Rectal smooth muscle tissue (tissue), 1 donor: ENCODE measurements at regions not wholly inside any gene's neighbourhood (a gene's known extent, or its start where the extent isn't known, plus 50 kb on each side); places are given as distances from the start of the nearest gene placed in this dataset.

ENCODE experiments used
- H3K27ac ChIP-seq: one replicate; pipeline ENCODE4 v1.7.0; 2013; ENCODE audit warnings: low read depth, low read length, inconsistent platforms
- H3K27me3 ChIP-seq: one replicate; pipeline ENCODE4 v1.7.0; 2013; ENCODE audit warnings: low read length; ENCODE audit not compliant: control insufficient read depth, insufficient read depth
- H3K36me3 ChIP-seq: one replicate; pipeline ENCODE4 v1.7.0; 2013; ENCODE audit warnings: low read length; ENCODE audit not compliant: control insufficient read depth, insufficient read depth
- H3K4me1 ChIP-seq: one replicate; pipeline ENCODE4 v1.7.0; 2013; ENCODE audit warnings: low read length; ENCODE audit not compliant: control insufficient read depth, insufficient read depth
- H3K4me3 ChIP-seq: one replicate; pipeline ENCODE4 v1.7.0; 2013; ENCODE audit warnings: low read length
- H3K9ac ChIP-seq: one replicate; pipeline ENCODE4 v1.7.0; 2013; ENCODE audit warnings: low read length

- H3K27me3 ChIP-seq, result no peaks in the 10 kb centered on the region
- H3K4me3 ChIP-seq, result no peak overlapping the region
- no peak overlapping the region for H3K27ac ChIP-seq
- no peaks in the 10 kb centered on the region for H3K4me1 ChIP-seq
- no peaks in the 10 kb centered on the region for H3K36me3 ChIP-seq
- H3K9ac ChIP-seq, result no peak overlapping the region
Observed at GRCh38 chr2:121051311-121051710, 233.7 kb downstream of the TFCP2L1 start.

- Histone ChIP-seq H3K36me3 (no peaks in the 10 kb centered on the region), H3K4me3 (no peak overlapping the region), H3K9ac (no peak overlapping the region), H3K27ac (no peak overlapping the region), H3K27me3 (no peaks in the 10 kb centered on the region), H3K4me1 (no peaks in the 10 kb centered on the region)
Observed at GRCh38 chr2:121052023-121052422, 233.0 kb downstream of the TFCP2L1 start.

GRCh38 chr2:121052521-121052920 is 232.5 kb downstream of the TFCP2L1 start:
- H3K4me3 ChIP-seq, result no peak overlapping the region
- H3K4me1 ChIP-seq, result no peaks in the 10 kb centered on the region
- H3K9ac ChIP-seq, result no peak overlapping the region
- H3K27me3 ChIP-seq, result no peaks in the 10 kb centered on the region
- no peak overlapping the region for H3K27ac ChIP-seq
- no peaks in the 10 kb centered on the region for H3K36me3 ChIP-seq

GRCh38 chr2:121055088-121055487 is 229.9 kb downstream of the TFCP2L1 start:
- Histone ChIP-seq H3K27ac (no peak overlapping the region), H3K4me1 (no peaks in the 10 kb centered on the region), H3K36me3 (no peaks in the 10 kb centered on the region), H3K4me3 (no peak overlapping the region), H3K27me3 (no peaks in the 10 kb centered on the region), H3K9ac (no peak overlapping the region)

GRCh38 chr2:121055501-121055900 is 229.5 kb downstream of the TFCP2L1 start:
- Histone ChIP-seq H3K4me1 (no peaks in the 10 kb centered on the region), H3K4me3 (no peak overlapping the region), H3K36me3 (no peaks in the 10 kb centered on the region), H3K27me3 (no peaks in the 10 kb centered on the region), H3K27ac (no peak overlapping the region), H3K9ac (no peak overlapping the region)

- no peak overlapping the region for H3K4me3 ChIP-seq
- H3K36me3 ChIP-seq, result no peaks in the 10 kb centered on the region
- H3K27me3 ChIP-seq, result no peaks in the 10 kb centered on the region
- no peak overlapping the region for H3K27ac ChIP-seq
- H3K4me1 ChIP-seq, result no peaks in the 10 kb centered on the region
- no peak overlapping the region for H3K9ac ChIP-seq
Observed at GRCh38 chr2:121058852-121059558, 226.0 kb downstream of the TFCP2L1 start.

- Histone ChIP-seq H3K4me1 (no peaks in the 10 kb centered on the region), H3K27me3 (peaks cover under 1% of the 10 kb centered on the region), H3K36me3 (no peaks in the 10 kb centered on the region), H3K27ac (no peak overlapping the region), H3K9ac (no peak overlapping the region), H3K4me3 (no peak overlapping the region)
Observed at GRCh38 chr2:121059651-121060649, 225.1 kb downstream of the TFCP2L1 start.

GRCh38 chr2:121061633-121062032 is 223.4 kb downstream of the TFCP2L1 start:
- Histone ChIP-seq H3K9ac (no peak overlapping the region), H3K27ac (no peak overlapping the region), H3K36me3 (no peaks in the 10 kb centered on the region), H3K4me1 (no peaks in the 10 kb centered on the region), H3K4me3 (no peak overlapping the region), H3K27me3 (peaks cover 4% of the 10 kb centered on the region)

GRCh38 chr2:121063471-121063870 is 221.5 kb downstream of the TFCP2L1 start:
- peaks cover 4% of the 10 kb centered on the region for H3K27me3 ChIP-seq

GRCh38 chr2:121064186-121064585 is 220.8 kb downstream of the TFCP2L1 start:
- no peak overlapping the region for H3K9ac ChIP-seq
- no peak overlapping the region for H3K4me3 ChIP-seq
- no peaks in the 10 kb centered on the region for H3K4me1 ChIP-seq
- peaks cover 4% of the 10 kb centered on the region for H3K27me3 ChIP-seq
- no peaks in the 10 kb centered on the region for H3K36me3 ChIP-seq
- no peak overlapping the region for H3K27ac ChIP-seq

More at GRCh38 chr2:121063471-121063870, 221.5 kb downstream of the TFCP2L1 start:
- no peak overlapping the region for H3K9ac ChIP-seq
- H3K36me3 ChIP-seq, result no peaks in the 10 kb centered on the region
- no peak overlapping the region for H3K27ac ChIP-seq
- H3K4me1 ChIP-seq, result no peaks in the 10 kb centered on the region
- H3K4me3 ChIP-seq, result no peak overlapping the region

- Histone ChIP-seq H3K9ac (no peak overlapping the region), H3K4me3 (no peak overlapping the region), H3K27me3 (peaks cover 4% of the 10 kb centered on the region), H3K36me3 (no peaks in the 10 kb centered on the region), H3K4me1 (no peaks in the 10 kb centered on the region), H3K27ac (no peak overlapping the region)
Observed at GRCh38 chr2:121065239-121065638, 219.8 kb downstream of the TFCP2L1 start.

- Histone ChIP-seq H3K9ac (no peak overlapping the region), H3K36me3 (no peaks in the 10 kb centered on the region), H3K4me1 (peaks cover 3% of the 10 kb centered on the region), H3K4me3 (no peak overlapping the region), H3K27me3 (peaks cover 6% of the 10 kb centered on the region), H3K27ac (no peak overlapping the region)
Observed at GRCh38 chr2:121066526-121066925, 218.5 kb downstream of the TFCP2L1 start.
